Muscle of arm (tissue), 1 donor: ENCODE measurements at regions not wholly inside any gene's neighbourhood (a gene's known extent, or its start where the extent isn't known, plus 50 kb on each side); places are given as distances from the start of the nearest gene placed in this dataset.
"Not testable (repeated sequence)": the region's sequence is repeated elsewhere in the genome, so short reads cannot be mapped to it uniquely, and the experiment has no call there.

ENCODE experiments used
- DNase-seq: peaks from one replicate; pipeline ENCODE4 v3.0.0-alpha.2; 2013

DNA sequence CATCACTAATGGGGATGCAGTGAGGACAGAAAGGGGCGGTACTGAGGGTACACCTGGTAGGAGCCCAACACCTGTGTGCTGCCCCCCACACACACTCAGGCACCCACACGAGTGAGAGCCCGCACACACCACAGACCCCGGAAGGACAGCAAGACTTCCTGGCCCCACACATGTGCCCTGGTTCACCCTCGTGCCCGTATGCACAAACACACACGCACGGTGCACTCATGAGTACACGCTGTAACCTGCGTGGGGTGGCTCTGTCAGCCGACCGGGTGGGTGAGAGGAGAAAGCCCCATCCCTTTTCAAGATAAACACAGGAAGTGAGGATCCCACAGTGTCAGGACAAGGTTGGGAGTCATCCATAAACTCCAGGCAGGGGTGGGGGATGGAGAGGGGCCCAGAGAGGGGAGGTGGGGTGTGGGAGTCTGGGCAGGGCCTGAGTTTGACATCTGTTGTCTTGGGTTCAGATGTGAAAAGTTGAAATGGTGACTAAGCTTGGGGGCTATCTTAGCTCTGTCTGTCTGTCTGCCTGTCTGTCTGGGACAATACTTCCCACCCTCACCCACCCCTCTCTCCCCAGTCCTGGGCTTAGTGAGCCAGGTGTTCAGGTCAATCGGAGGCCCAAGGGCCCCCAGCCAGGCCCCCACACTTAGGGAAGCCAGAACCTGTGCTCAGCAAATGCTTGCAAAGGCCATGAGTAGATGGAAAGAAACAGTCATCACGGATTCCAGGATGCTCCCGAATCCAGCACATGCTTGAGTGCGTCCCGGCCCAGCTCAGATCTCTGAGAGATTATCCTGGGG lies 119.8 kb upstream of the ZBTB40 start:
- DNase-seq, result no peak

DNA sequence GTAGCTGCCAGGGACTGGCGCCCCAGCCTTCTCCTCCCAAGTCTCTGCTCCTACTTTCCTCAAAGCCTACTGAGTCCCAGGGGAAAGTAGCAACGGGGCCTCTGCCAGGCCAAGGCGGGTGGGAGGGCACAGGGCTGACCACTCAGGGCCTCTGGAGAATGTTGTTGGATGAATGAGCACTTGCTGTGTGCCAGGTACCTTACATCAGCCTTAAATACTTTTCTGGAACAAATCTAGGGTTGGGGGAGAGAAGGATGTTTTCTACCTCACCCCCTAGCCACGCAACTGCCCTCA lies 119.3 kb upstream of the ZBTB40 start:
- no peak for DNase-seq

DNA sequence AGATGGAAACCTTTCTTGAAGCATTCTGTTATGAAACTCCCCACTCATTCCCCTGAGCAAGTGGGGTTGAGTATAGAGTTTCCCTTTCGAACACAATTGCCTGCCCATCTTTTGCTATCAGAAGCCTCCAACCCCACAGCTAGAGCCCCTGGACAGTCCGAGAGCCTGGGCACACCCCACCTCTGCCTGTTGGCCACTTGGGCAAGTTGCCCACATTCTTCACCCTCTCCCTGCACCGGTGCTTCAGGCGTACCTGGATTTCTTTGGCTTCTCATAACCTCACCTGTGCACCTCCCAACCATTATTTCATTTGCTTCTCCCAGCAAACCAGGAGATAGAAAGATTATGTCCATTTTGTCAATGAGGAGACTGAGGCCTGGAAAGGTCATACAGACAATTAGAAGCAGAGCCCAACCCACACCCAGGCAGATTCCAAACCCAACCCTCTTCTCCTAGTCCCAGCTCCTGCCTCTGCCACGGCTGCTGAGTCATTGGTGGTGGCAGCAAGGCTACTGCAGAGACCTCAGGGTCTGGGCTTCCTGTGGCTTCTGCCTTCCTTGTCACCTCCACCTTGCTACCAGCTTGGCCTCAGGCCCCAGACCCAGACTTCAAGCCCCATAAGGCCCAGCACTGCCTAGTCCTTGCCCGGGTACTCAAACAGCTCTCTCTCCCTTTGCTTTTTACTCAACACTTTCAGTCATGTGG lies 118.7 kb upstream of the ZBTB40 start:
- no peak for DNase-seq

DNA sequence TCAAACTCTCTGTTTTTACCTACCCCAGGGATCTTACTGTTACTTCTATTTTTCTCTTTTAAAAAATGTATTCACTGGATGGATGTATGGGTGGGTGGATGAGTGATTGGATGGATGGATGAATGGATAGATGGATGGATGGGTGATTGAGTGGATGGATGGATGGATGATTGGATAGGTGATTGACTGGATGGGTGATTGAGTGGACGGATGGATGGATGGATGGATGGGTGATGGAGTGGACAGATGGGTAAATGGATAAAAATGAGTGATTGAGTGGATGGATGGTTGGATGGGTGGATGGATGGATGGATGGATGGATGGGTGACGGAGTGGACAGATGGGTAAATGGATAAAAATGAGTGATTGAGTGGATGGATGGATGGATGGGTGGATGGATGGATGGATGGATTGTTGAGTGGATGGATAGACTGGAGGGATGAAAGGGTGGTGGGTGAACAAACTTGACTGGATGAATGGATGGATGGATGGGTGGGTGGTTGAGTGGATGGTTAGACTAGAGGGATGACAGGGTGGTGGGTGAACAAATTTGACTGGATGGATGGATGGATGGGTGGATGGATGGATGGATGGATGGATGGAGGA lies 118.0 kb upstream of the ZBTB40 start:
- DNase-seq, result no peak

DNA sequence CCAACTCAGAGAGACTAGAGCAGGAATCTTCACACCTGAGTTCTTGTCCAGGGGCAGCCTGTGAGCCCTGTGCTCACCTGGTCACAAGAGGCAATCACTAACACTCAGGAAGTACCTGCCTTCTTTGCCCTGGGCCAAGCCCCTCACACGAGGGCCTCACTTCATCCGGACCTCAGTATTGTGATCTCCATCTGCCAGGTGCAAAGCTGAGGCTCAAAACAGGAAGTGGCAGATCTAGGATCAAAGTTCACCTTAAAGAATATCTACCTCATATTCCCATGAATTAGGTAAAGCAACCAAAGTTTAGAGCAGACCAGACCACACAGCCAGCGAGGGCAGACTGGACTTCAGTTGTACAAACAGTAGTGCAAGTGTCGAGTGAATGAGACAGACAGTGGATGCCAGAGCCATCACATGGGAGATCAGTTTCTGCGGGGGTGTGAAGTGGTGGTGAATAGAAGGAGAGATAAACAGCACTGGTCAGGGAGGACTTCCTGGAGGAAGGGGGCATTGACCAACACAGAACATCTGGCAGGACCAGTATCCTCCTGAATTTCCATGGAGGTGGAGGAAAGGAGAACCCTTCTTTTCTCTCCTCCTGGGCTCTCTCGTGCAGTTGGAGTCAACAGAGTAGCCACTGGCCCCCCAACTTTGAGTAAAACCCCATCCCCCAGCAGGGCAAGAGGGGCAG lies 116.6 kb upstream of the ZBTB40 start:
- DNase-seq, result no peak

DNA sequence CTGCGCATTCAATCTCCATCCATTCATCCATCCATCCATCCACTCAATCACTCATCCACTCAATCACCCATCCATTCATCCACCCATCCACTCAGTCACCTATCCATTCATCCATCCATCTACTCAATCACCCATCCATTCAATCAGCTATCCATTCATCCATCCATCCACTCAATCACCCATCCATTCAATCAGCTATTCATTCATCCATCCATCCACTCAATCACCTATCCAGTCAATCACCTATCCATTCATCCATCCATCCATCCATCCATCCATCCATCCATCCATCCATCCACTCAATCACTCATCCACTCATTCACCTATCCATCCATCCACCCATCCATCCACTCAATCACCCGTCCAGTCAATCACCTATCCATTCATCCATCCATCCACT lies 115.4 kb upstream of the ZBTB40 start:
- not testable (repeated sequence) for DNase-seq

DNA sequence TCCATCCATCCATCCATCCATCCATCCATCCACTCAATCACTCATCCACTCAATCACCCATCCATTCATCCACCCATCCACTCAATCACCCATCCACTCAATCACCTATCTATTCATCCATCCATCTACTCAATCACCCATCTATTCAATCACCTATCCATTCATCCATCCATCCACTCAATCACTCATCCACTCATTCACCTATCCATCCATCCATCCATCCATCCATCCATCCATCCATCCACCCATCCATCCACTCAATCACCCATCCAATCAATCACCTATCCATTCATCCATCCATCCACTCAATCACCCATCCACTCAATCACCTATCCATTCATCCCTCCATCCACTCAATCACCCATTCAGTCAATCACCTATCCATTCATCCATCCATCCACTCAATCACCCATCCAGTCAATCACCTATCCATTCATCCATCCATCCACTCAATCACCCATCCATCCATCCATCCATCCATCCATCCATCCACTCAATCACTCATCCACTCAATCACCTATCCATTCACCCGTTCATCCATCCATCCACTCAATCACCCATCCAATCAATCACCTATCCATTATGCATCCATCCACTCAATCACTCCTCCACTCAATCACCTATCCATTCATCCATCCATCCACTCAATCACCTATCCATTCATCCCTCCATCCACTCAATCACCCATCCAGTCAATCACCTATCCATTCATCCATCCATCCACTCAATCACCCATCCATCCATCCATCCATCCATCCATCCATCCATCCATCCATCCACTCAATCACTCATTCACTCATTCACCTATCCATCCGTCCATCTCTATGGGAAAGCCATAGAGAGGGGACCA lies 114.7 kb upstream of the ZBTB40 start:
- not testable (repeated sequence) for DNase-seq

DNA sequence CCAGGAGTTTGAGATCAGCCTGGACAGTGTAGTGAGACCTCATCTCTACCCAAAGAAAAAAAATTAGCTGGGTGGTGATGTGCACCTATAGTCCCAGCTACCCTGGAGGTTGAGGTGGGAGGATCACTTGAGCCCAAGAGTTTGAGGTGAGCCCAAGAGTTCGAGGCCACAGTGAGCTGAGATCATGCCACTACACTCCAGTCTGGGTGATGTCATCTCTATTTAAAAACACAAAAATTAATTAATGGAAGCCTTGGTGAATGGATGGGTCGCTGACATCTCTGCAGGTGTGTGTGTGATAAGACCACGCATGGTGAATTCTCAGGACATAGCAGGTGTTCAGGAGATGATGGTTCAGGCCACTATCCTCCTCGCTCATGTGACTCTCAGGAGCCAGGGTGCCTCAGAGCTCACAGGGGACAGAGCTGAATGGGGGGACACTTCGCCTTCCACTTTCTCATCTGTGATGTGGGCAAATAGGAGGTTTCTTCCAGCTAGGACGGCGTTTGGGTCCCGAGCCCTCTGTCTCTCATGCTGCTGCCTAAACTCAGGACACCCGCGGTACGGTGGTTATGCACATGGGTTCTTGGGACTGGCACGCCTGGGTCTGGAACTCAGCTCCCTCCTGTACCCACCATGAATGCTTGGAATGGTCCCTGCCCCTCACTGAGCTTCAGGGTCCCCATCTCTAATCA lies 113.4 kb upstream of the ZBTB40 start:
- no peak for DNase-seq

DNA sequence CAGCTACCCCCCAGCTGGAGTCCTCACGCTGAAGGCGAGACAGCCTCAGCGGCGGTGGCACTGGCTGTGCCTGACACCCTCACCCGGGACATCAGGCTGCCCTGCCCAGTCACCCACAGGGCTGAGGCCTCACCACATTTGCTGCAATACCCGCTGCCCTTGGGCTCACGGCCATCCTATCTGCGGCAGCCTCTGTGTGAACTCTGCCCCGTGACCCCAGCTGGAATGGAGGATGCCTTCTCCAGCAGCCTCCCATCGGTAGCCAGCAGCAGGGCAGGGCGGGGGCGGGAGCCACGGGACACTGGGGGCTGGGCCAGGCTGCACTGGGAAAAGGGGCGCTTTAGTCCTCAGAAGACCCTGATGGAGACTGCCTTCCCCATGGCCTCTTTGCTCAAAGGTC lies 112.4 kb upstream of the ZBTB40 start:
- DNase-seq, result no peak

DNA sequence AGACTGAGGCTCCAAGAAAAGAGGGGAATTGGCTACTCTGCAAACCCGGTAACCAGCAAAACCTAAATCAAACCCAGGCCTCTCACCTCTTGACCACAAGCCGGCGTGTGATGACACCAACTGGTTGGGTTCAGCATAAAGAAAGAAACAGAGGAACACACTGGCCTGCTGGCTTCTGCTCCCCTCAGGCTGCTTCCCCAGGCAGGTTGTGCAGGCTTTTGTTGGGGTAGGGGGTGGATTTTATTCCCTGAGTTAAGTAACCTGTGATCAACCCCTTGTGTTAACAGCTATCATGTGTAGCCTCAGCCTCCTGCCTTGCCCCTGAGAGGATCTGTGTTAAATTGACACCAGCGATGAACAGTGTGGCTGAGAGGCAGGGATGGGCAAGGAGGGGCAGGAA lies 111.6 kb upstream of the ZBTB40 start:
- no peak for DNase-seq

DNA sequence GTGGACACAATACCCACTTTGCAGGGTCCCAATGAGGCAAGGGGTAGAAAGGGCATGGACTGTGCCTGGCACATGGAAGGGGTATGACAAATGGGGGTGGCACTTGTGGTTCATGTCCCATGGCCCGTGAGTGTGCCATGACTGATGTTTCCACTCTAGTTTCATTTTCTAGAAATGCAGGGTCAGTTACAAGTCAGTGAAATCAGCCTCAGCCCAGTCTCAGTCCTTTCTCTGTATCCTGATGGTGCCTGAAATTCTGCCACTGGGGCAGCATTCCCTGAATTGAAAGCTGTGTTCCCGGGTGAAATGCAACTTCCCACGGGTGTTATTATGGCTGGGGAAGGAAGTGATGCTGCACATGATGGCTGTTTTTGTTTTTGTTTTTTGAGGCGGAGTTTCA lies 110.8 kb upstream of the ZBTB40 start:
- no peak for DNase-seq

DNA sequence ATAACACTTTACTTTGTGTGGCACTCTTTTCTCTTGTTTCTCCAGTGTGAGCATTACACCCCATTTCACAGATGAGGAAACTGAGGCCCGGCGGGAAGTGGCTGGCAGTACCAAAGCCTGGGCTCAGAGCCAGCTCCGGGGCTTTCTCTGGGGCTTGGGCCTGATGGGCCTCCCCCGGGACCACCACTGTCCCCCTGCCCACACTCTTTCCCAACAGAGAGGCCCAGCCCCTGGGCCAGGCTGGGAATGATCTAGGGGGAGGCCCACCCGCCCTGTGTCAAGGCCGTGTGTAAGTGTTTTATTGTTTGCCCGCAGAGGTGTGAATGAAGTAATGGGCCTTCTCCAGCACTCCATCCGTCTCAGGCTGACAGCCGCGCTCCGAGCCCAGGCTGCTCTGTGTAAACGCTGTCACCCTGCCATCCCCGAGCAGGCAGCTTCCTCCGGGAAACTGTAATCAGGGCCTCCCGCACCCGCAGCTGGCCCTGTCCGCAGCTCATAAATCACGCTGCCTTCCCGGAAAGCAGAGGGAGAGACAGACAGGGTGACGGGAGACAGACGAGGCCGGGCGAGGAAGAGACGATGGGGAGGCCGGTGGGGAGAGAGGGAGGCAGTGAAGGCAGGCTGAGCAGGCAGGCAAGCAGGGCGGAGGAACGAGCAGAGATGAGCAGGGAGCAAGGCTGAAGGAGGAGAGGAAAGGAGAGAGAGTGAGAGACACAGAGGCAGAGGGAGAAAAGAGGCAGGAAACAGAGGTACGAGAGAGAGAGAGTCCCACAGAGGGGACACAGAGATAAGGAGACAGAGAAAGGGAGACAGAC lies 109.7 kb upstream of the ZBTB40 start:
- no peak for DNase-seq

DNA sequence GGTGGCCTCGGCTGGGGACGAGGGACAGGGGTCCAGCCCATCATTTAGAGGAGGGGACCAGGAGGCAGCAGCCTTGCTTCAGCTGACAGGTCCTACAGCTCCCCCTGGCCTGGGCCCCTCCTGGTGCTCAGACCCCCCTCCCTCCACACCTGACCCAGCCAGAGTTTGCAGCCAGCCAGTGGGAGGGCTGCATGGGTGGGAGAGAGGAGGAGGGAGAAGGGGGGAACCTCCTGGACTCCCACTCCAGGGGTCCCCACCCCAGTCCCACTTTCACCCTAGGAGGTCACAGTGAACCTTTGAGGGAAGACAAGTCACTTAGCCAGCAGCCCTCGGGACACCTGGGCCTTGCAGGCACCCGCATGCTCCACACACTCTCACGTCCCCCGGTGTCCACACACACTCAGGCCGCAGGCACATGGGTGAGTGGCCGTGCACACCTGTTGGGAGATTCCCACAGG lies 108.9 kb upstream of the ZBTB40 start:
- no peak for DNase-seq

DNA sequence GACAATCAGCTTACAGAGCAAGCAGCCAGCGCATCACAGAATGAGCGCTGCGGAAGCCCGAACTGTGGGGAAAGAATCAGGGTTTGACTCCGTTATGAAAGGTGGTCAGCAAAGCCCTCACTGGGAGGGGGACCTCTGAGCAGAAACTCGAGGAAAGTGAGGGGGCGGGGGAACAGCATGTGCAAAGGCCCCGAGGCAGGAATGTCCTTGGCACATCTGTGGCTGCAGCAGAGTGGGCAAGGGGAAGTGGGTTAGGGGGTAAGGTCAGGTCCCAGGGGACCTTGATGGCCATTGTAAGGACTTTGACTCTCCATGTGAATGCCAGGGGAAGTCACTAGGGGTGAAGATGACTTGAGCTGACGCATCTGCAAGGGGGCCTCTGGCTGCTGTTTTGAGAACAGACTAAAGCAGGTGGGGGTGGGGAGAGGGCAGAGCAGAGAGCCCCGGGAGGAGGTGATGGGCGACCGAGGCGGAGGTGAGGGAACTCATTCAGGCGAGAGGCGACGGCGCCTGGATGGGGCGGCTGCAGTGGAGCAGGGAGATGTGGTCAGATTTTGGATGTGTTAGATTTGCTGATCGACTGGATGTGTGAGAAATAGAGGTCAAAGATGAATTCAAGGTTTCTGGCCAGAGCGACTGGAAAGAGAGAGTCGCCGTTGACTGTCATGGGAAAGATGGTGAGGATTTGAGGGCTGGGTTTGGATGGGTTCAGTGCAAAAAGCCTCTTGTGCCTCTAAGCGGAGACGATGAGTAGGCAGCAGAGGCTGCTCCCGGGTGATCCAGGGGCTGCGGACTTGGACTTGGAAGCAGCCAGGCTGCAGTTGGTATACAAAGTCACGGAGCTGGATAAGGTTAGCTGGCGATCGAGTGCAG lies 108.0 kb upstream of the ZBTB40 start:
- no peak for DNase-seq

DNA sequence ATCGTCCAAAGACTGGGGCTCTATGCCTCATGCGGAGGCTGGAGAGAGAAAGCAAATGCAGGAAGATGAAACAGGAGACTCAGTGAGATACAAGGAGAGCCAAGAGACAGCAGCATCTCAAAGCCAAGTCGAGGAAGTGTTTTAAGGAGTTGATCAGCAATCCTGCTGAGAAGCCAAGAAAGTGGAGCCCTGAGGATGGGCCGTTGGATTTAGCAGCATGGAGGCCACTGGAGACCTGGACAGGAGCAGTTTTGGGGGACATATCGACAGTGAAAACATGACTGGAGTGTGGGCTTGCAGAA lies 107.4 kb upstream of the ZBTB40 start:
- no peak for DNase-seq

DNA sequence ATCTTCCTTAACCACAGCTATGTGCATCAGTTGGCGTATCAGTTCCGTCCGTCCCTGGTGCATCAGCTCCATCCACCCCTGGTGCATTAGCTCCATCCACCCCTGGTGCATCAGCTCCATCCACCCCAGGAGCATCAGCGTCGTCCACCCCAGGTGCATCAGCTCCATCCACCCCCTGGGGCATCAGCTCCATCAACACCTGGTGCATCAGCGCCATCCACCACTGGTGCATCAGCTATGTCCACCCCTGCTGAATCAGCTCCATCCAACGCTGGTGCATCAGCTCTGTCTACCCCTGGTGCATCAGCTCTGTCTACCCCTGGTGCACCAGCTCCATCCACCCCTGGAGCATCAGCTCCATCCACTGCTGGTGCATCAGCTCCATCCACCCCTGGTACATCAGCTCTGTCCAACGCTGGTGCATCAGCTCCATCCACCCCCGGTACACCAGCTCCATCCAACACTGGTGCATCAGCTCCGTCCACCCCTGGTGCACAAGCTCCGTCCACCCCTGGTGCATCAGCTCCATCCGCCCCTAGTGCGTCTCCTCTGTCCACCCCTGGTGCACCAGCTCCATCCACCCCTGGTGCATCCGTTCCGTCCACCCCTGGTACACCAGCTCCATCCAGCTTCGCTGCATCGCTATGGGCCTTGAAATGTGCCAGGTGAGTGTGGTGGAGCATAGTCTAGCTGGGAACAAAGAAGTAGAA lies 106.6 kb upstream of the ZBTB40 start:
- no peak for DNase-seq

DNA sequence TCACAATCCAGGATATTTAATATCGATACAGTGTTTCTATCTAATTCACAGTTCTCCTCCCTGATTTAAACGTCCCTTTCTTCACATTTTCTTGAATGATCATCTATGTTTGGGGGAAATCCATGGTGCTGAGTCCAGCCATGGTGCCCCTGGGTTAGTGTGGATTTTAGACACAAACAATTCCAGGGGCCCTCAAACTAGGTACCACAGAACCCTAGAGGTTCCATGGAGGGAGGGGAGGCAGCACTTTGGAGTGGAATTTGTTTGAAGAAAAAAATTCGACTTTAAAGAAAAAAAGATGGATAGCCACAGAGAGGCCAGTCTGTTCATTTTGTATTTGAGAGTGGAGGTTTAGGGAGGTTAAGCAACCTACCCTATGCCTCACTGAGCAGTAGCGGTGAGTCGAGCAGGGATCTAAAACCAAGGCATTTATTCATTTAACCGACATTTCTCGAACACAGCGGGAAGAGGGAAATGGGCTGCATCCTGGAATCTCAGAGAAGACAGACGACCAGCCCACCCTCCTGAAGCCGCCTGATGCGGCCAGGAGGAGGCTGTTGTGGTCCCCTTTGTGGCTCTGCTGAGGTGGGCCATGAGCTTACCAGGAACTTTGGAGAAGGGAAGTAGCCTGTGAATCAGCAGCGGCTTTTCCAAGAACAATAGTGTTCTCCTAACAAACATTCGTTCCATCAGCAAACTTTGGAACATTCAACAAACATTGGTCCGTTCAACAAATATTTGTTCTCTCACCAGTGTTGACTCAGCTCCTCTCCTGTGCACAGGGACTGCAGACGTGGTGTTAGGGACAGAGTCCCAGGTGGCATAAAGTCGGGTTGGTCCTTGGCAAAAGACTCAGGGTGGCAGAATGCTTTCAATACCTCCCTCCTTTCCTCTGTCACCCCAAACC lies 103.5 kb upstream of the ZBTB40 start:
- DNase-seq, result no peak
